HCT116 (cell line): ENCODE measurements at regions not wholly inside any gene's neighbourhood (a gene's known extent, or its start where the extent isn't known, plus 50 kb on each side); places are given as distances from the start of the nearest gene placed in this dataset.
A peak's percentile ranks its signal among the peaks of the same experiment; 100 is the strongest.

Experiments used
- ATAC-seq: fragments of 200-7000 bp; cut with Tn5 transposase; 2 replicates; pipeline ENCODE4 v1.9.1; 2020; ENCODE audit warnings: mild to moderate bottlenecking, moderate library complexity
- BruUV-seq: library from RNA; stranded (reverse); fragments of 400-500 nt; replicated peaks from 2 replicates; lab custom pipeline; 2021; lab: Mats Ljungman, UMichigan
- CTCF ChIA-PET: fragments of 300-600 bp; sonication (Branson Sonifier 250); formaldehyde crosslinking; loops from one replicate; lab custom pipeline; 2021; ENCODE audit warnings: antibody characterized with exemption; lab: Charles Lee
- POLR2A ChIA-PET: fragments of 300-600, 350-600 bp; sonication (Branson Sonifier 250); formaldehyde crosslinking; loops from one replicate; lab custom pipeline; 2021; ENCODE audit warnings: antibody characterized with exemption; lab: Charles Lee
- RAD21 ChIA-PET, 2 experiments: fragments of 300-600 bp; sonication (Branson Sonifier 250); formaldehyde crosslinking; loops; one replicate each; lab custom pipeline; 2023; ENCODE audit warnings: low total read pairs in 2 of 2; ENCODE audit not compliant: uncharacterized antibody in 2 of 2, unreplicated experiment in 2 of 2, low non-redundant PET in 1 of 2; lab: Charles Lee
- DNase-seq: peaks from one replicate; pipeline ENCODE4 v3.0.0-alpha.2; 2010; ENCODE audit warnings: low read depth, low spot score
- H2AFZ ChIP-seq: fragments of 200-600 bp; shearing (Covaris generic), sonication (generic); 2 replicates; pipeline ENCODE4 v1.6.1; 2017; ENCODE audit warnings: low read depth, mixed run types, mixed read lengths, antibody characterized with exemption, low read length; ENCODE audit not compliant: poor library complexity, severe bottlenecking
- H3K27ac ChIP-seq: 2 replicates; pipeline ENCODE4 v1.5.1; 2012; ENCODE audit warnings: low read depth, low read length
- H3K27me3 ChIP-seq: fragments of 200-600 bp; sonication (generic); 2 replicates; pipeline ENCODE4 v1.6.1; 2016; ENCODE audit warnings: mixed run types, low read length, mixed read lengths; ENCODE audit not compliant: insufficient read depth
- H3K36me3 ChIP-seq, 2 experiments: fragments of 200-500 bp in 1 of 2; fragments of 200-600 bp in 1 of 2; sonication (Bioruptor generic) in 1 of 2; sonication (generic) in 1 of 2; 2 replicates each; pipeline versions ENCODE4 v1.5.1 to v1.6.1; 2014 to 2016; ENCODE audit warnings: low read length in 2 of 2, inconsistent platforms in 1 of 2, mixed read lengths in 1 of 2, mixed run types in 1 of 2; ENCODE audit not compliant: insufficient read depth in 2 of 2, control insufficient read depth in 1 of 2
- H3K4me1 ChIP-seq, 2 experiments: fragments of 200-600 bp in 1 of 2; sonication (generic) in 1 of 2; 2 replicates each; pipeline versions ENCODE4 v1.5.1 to v1.6.1; 2012 to 2017; ENCODE audit warnings: low read length in 2 of 2, inconsistent platforms in 1 of 2, mild to moderate bottlenecking in 1 of 2, mixed read lengths in 1 of 2, mixed run types in 1 of 2, moderate library complexity in 1 of 2; ENCODE audit not compliant: insufficient read depth in 2 of 2, control insufficient read depth in 1 of 2
- H3K4me2 ChIP-seq: fragments of 200-600 bp; sonication (generic); 2 replicates; pipeline ENCODE4 v1.6.1; 2017; ENCODE audit warnings: mixed run types, low read length, mixed read lengths
- H3K4me3 ChIP-seq, 2 experiments: fragments of 200-600 bp in 1 of 2; sonication (generic) in 1 of 2; replicated peaks in 1 of 2; 2 replicates each; pipeline ENCODE4 v1.5.1; 2011 to 2016; ENCODE audit warnings: low read length in 2 of 2, control low read depth in 1 of 2, low read depth in 1 of 2, mild to moderate bottlenecking in 1 of 2, mixed read lengths in 1 of 2, mixed run types in 1 of 2
- H3K79me2 ChIP-seq: fragments of 200-600 bp; sonication (generic); 2 replicates; pipeline ENCODE4 v1.6.1; 2017; ENCODE audit warnings: mild to moderate bottlenecking, mixed run types, low read length, moderate library complexity, mixed read lengths; ENCODE audit not compliant: insufficient read depth
- H3K9ac ChIP-seq: fragments of 200-600 bp; sonication (generic); 2 replicates; pipeline ENCODE4 v1.6.1; 2016; ENCODE audit warnings: low read length, mixed read lengths
- H3K9me2 ChIP-seq: fragments of 200-600 bp; sonication (generic), shearing (Covaris generic); 2 replicates; pipeline ENCODE4 v1.6.1; 2017; ENCODE audit warnings: mixed run types, mild to moderate bottlenecking, moderate library complexity; ENCODE audit not compliant: insufficient read depth
- H3K9me3 ChIP-seq, 2 experiments: fragments of 200-500 bp in 1 of 2; fragments of 200-600 bp in 1 of 2; sonication (Bioruptor generic) in 1 of 2; sonication (generic) in 1 of 2; 2 replicates each; pipeline ENCODE4 v1.6.1; 2014 to 2017; ENCODE audit warnings: low read length in 2 of 2, mixed read lengths in 2 of 2, inconsistent platforms in 1 of 2, low read depth in 1 of 2, mild to moderate bottlenecking in 1 of 2, mixed run types in 1 of 2, moderate library complexity in 1 of 2; ENCODE audit not compliant: control insufficient read depth in 1 of 2, insufficient read depth in 1 of 2
- H4K20me1 ChIP-seq: fragments of 200-600 bp; sonication (generic), shearing (Covaris generic); 2 replicates; pipeline ENCODE4 v1.6.1; 2017; ENCODE audit warnings: mixed run types, mild to moderate bottlenecking, moderate library complexity; ENCODE audit not compliant: insufficient read depth
- CBX3 ChIP-seq: IDR thresholded peaks from 2 replicates; pipeline ENCODE4 v1.6.1; 2012; ENCODE audit warnings: low read depth
- CEBPB ChIP-seq: IDR thresholded peaks from 2 replicates; pipeline ENCODE4 v1.6.1; 2012; ENCODE audit warnings: low read depth
- EGR1 ChIP-seq: IDR thresholded peaks from 2 replicates; pipeline ENCODE4 v1.6.1; 2012; ENCODE audit warnings: low read depth
- ELF1 ChIP-seq: IDR thresholded peaks from 2 replicates; pipeline ENCODE4 v1.6.1; 2012; ENCODE audit warnings: low read depth, borderline replicate concordance
- JUND ChIP-seq: IDR thresholded peaks from 2 replicates; pipeline ENCODE4 v1.6.1; 2012
- POLR2A ChIP-seq: IDR thresholded peaks from 2 replicates; pipeline ENCODE4 v1.7.0; 2011; ENCODE audit warnings: borderline replicate concordance; ENCODE audit not compliant: insufficient read depth, insufficient read length; ENCODE audit errors: extremely low read depth
- RAD21 ChIP-seq: IDR thresholded peaks from 2 replicates; pipeline ENCODE4 v1.6.1; 2012; ENCODE audit warnings: low read depth, mild to moderate bottlenecking
- SP1 ChIP-seq: IDR thresholded peaks from 2 replicates; pipeline ENCODE4 v1.6.1; 2012; ENCODE audit warnings: low read depth
- ZFX ChIP-seq: fragments of 450-650 bp; IDR thresholded peaks from 2 replicates; pipeline ENCODE4 v1.6.1; 2017
- intact Hi-C: fragments of 100-400 bp; cut with micrococcal nuclease; formaldehyde crosslinking; loops from 2 replicates; pipeline ENCODE4 v1.10.0; 2022
- TF ChIP-seq, protein P1 (sequence below), 3 experiments: fragments of 200-600 bp in 1 of 3; sonication (generic) in 1 of 3; IDR thresholded peaks in 2 of 3; conservative IDR thresholded peaks in 1 of 3; 2 replicates each; pipeline ENCODE4 v1.5.1; 2012 to 2017; ENCODE audit warnings: low read depth in 2 of 3, low read length in 2 of 3, antibody characterized with exemption in 1 of 3, borderline replicate concordance in 1 of 3, control low read depth in 1 of 3, mild to moderate bottlenecking in 1 of 3, mixed read lengths in 1 of 3, mixed run types in 1 of 3, moderate library complexity in 1 of 3; ENCODE audit not compliant: insufficient read depth in 1 of 3
- TF ChIP-seq, protein P2 (sequence below): IDR thresholded peaks from 2 replicates; pipeline ENCODE4 v1.6.1; 2012; ENCODE audit warnings: low read depth
- TF ChIP-seq, protein P3 (sequence below): IDR thresholded peaks from 2 replicates; pipeline ENCODE4 v1.6.1; 2012

DNA sequence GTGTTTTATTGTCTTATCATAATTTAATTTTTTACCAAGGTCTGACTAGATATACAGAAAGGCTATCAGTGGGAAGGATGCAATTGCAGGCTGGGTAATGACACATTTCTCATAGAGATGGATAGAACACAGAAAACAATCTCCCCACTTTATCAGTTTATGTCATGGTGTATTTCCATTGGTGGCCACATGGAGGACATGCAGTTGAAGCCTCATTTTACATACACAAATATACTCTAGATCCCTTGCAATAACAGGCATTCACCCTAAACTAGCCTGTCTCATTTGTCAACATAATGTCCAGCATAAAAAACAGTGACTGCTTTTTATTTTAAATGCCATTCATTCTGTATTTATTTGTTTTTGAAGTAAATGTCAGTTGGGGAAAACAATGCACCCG lies 526.3 kb downstream of the GABRG2 start:
- H3K4me1 ChIP-seq = no peaks in the 10 kb centered on the region
- CTCF ChIA-PET = no interaction called here
- ATAC-seq (no peak), DNase-seq (no peak)
- no peak overlapping the region for H3K4me3 ChIP-seq
- H3K4me2 ChIP-seq = no peak overlapping the region
- POLR2A ChIA-PET = no interaction called here
- no peaks in the 10 kb centered on the region for H3K27me3 ChIP-seq
- intact Hi-C loops = loop anchor here (10.0 kb wide), 1 partner anchor 751 kb away; no protein-coding TSS in a partner anchor
- H3K9me2 ChIP-seq = no peaks in the 10 kb centered on the region
- H3K27ac ChIP-seq = no peak overlapping the region
- peaks cover 6 to 16% of the 10 kb centered on the region in 2 experiments; a peak in 2 of 4 replicates for H3K9me3 ChIP-seq
- no peaks in the 10 kb centered on the region for H4K20me1 ChIP-seq
- no TSS peak for BruUV-seq
- no peak overlapping the region for H3K9ac ChIP-seq
- RAD21 ChIA-PET = no interaction called here
- TF ChIP-seq, protein P1, sequence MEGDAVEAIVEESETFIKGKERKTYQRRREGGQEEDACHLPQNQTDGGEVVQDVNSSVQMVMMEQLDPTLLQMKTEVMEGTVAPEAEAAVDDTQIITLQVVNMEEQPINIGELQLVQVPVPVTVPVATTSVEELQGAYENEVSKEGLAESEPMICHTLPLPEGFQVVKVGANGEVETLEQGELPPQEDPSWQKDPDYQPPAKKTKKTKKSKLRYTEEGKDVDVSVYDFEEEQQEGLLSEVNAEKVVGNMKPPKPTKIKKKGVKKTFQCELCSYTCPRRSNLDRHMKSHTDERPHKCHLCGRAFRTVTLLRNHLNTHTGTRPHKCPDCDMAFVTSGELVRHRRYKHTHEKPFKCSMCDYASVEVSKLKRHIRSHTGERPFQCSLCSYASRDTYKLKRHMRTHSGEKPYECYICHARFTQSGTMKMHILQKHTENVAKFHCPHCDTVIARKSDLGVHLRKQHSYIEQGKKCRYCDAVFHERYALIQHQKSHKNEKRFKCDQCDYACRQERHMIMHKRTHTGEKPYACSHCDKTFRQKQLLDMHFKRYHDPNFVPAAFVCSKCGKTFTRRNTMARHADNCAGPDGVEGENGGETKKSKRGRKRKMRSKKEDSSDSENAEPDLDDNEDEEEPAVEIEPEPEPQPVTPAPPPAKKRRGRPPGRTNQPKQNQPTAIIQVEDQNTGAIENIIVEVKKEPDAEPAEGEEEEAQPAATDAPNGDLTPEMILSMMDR (IDR thresholded peaks at IDR 0.05 in 2 of 3, conservative IDR thresholded peaks at IDR 0.05 in 1 of 3; ENCODE audit: borderline replicate concordance in 1 of 3, insufficient read depth in 1 of 3, low read depth in 2 of 3, low read length in 2 of 3) = peak in 2 of 3 experiments; percentile 31 to 38; a peak in 2 of 6 replicates
- no peak for TF ChIP-seq ZFX
- H3K79me2 ChIP-seq = no peaks in the 10 kb centered on the region
- no peaks in the 10 kb centered on the region for H3K36me3 ChIP-seq
- no peak overlapping the region for H2AFZ ChIP-seq

DNA sequence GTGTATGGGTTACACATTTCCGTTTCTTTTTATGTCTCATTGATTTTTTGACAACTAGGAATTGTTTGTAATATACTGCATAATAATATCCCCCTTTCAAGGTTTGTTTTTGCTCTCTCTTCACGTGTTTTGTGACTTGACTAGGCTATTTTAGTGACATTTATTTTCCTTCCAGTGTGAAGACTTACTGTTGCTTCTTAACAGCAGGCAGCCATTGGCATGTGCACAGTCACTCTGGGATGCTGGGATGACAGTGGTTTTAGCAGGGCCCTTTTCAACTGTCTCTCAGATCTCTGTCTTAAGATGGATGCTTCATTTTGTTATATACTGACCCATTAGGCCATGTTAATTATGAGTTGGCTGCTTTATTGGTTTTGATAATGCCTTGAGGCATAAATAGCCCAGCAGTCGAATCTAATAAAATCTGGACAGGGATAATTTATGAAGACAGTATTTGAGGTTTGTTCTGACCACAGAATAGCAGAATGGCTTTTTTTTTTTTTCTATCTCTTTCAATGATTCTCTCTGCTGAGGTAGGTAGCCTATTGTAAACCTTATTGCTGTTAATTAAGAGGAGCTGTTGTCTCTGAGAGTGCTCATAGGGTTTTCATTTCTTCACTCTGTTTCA lies 536.0 kb downstream of the GABRG2 start:
- ATAC-seq = no peak
- BruUV-seq = no TSS peak
- H3K36me3 ChIP-seq = no peaks in the 10 kb centered on the region
- TF ChIP-seq SP1 (no peak), POLR2A (no peak), CEBPB (no peak), EGR1 (no peak), ELF1 (no peak), JUND (no peak), RAD21 (no peak), CBX3 (no peak)
- TF ChIP-seq, protein P2, sequence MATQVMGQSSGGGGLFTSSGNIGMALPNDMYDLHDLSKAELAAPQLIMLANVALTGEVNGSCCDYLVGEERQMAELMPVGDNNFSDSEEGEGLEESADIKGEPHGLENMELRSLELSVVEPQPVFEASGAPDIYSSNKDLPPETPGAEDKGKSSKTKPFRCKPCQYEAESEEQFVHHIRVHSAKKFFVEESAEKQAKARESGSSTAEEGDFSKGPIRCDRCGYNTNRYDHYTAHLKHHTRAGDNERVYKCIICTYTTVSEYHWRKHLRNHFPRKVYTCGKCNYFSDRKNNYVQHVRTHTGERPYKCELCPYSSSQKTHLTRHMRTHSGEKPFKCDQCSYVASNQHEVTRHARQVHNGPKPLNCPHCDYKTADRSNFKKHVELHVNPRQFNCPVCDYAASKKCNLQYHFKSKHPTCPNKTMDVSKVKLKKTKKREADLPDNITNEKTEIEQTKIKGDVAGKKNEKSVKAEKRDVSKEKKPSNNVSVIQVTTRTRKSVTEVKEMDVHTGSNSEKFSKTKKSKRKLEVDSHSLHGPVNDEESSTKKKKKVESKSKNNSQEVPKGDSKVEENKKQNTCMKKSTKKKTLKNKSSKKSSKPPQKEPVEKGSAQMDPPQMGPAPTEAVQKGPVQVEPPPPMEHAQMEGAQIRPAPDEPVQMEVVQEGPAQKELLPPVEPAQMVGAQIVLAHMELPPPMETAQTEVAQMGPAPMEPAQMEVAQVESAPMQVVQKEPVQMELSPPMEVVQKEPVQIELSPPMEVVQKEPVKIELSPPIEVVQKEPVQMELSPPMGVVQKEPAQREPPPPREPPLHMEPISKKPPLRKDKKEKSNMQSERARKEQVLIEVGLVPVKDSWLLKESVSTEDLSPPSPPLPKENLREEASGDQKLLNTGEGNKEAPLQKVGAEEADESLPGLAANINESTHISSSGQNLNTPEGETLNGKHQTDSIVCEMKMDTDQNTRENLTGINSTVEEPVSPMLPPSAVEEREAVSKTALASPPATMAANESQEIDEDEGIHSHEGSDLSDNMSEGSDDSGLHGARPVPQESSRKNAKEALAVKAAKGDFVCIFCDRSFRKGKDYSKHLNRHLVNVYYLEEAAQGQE = no peak
- TF ChIP-seq, protein P3, sequence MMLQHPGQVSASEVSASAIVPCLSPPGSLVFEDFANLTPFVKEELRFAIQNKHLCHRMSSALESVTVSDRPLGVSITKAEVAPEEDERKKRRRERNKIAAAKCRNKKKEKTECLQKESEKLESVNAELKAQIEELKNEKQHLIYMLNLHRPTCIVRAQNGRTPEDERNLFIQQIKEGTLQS = no peak
- TF ChIP-seq, protein P1 (IDR thresholded peaks at IDR 0.05 in 2 of 3, conservative IDR thresholded peaks at IDR 0.05 in 1 of 3; ENCODE audit: borderline replicate concordance in 1 of 3, insufficient read depth in 1 of 3, low read depth in 2 of 3, low read length in 2 of 3) = no peak

More for the DNA sequence above, 536.0 kb downstream of the GABRG2 start:
- no peak overlapping the region for H3K27ac ChIP-seq
- no peak overlapping the region for H3K4me3 ChIP-seq
- intact Hi-C loops = no loop called here
- no peak overlapping the region for H2AFZ ChIP-seq
- H3K9ac ChIP-seq = no peak overlapping the region
- H3K4me2 ChIP-seq = no peak overlapping the region
- peaks cover 3 to 6% of the 10 kb centered on the region in 2 experiments; a peak in 2 of 4 replicates for H3K9me3 ChIP-seq
- no peaks in the 10 kb centered on the region for H3K27me3 ChIP-seq
- DNase-seq = no peak
- RAD21 ChIA-PET = no interaction called here
- H3K79me2 ChIP-seq = no peaks in the 10 kb centered on the region
- H4K20me1 ChIP-seq = no peaks in the 10 kb centered on the region
- H3K9me2 ChIP-seq = no peaks in the 10 kb centered on the region
- POLR2A ChIA-PET = no interaction called here
- H3K4me1 ChIP-seq = no peaks in the 10 kb centered on the region
- CTCF ChIA-PET = no interaction called here
